Fibroblast of villous mesenchyme (primary cell): ENCODE measurements at regions not wholly inside any gene's neighbourhood (a gene's known extent, or its start where the extent isn't known, plus 50 kb on each side); places are given as distances from the start of the nearest gene placed in this dataset.

Experiments
- DNase-seq: peaks from one replicate; pipeline ENCODE4 v3.0.0-alpha.2; 2010; ENCODE audit warnings: low read depth
- H3K4me3 ChIP-seq: 2 replicates; pipeline ENCODE4 v1.5.1; 2011; ENCODE audit warnings: low read depth, mild to moderate bottlenecking, low read length
- TF ChIP-seq, protein P1 (sequence below): IDR thresholded peaks from 2 replicates; pipeline ENCODE4 v1.5.1; 2012; ENCODE audit warnings: low read depth, mild to moderate bottlenecking, low read length; ENCODE audit not compliant: insufficient read depth

DNA sequence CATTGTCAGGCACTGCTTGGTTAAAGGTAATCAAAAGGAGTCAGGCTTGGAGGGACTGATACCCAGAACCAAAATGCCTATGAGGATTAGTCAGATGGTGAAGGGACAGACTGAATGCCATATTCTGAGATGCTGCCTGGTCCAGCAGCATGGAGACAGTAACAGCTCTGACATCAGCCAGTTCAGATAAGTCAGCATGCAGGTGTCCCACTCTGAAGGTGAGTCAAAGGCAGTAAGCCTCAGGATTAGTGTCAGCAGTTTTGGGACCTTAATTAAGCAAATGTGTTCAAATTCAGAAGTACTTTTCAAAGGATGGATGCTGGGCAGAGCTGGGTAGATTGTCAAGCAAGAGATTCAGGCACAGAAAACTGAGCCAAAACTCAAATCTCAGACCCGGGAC, 198.4 kb downstream of the RPS12 start:
- TF ChIP-seq, protein P1, sequence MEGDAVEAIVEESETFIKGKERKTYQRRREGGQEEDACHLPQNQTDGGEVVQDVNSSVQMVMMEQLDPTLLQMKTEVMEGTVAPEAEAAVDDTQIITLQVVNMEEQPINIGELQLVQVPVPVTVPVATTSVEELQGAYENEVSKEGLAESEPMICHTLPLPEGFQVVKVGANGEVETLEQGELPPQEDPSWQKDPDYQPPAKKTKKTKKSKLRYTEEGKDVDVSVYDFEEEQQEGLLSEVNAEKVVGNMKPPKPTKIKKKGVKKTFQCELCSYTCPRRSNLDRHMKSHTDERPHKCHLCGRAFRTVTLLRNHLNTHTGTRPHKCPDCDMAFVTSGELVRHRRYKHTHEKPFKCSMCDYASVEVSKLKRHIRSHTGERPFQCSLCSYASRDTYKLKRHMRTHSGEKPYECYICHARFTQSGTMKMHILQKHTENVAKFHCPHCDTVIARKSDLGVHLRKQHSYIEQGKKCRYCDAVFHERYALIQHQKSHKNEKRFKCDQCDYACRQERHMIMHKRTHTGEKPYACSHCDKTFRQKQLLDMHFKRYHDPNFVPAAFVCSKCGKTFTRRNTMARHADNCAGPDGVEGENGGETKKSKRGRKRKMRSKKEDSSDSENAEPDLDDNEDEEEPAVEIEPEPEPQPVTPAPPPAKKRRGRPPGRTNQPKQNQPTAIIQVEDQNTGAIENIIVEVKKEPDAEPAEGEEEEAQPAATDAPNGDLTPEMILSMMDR: no peak
- no peak overlapping the region for H3K4me3 ChIP-seq

DNA sequence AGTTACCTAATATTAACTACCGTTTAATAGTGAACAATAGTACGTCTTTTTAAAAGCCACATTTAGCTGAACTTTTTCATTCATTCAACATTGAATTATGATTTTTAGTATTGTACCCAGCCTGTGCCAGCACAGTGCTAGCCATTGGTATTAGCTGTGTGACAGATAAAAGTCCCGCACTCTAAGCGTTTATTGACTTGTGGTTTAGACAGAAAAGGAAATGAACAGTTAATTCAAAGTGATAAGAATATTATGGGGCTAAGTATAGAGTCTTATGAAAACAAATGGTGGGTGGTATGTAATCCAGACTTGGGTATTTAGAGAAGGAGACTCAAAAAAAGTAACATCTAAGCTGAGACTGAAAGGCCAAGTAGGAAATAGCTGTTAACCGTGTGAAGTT, 202.3 kb downstream of the RPS12 start:
- DNase-seq: no peak
- H3K4me3 ChIP-seq: no peak overlapping the region
- TF ChIP-seq, protein P1: no peak

More for the DNA sequence above, 198.4 kb downstream of the RPS12 start:
- no peak for DNase-seq

DNA sequence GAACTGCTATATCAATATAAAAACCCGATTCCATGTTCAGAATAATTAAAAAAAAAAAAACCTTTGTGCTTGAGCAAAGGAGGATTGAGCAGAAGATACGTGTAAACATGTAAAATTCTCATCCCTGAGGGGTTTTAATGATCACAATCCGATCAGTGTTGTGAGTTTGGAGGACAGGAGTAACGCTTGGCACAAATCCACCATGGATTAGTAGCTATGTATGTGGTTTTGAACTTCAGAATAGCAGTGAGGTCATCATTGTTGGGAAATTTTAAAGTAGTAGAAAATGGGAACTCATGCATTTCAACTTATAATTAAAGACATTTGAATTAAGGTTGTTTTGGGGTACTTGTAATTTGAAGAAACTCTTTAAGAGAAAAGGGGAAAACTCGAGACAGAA, 203.2 kb downstream of the RPS12 start:
- TF ChIP-seq, protein P1: no peak
- H3K4me3 ChIP-seq: no peak overlapping the region
- peak; percentile 10 for DNase-seq

DNA sequence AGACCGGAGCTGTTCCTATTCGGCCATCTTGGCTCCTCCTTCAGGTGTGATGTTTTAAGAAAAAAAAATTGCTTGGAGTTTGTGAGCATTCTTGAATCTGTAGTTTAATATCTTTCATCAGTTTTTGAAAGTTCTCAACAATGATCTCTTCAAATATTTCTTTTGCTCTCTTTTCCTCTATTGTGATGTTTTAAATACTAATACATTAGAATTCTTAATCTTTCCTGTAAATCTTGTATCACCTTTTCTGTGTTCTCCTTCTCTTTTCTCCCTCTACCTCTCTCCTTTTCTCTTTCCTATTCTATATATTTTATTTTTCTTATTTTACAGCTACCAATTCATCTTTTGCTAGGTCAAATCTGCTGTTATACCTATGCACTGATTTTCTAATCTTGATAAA, 212.3 kb downstream of the RPS12 start:
- TF ChIP-seq, protein P1: no peak
- no peak for DNase-seq
- no peak overlapping the region for H3K4me3 ChIP-seq

DNA sequence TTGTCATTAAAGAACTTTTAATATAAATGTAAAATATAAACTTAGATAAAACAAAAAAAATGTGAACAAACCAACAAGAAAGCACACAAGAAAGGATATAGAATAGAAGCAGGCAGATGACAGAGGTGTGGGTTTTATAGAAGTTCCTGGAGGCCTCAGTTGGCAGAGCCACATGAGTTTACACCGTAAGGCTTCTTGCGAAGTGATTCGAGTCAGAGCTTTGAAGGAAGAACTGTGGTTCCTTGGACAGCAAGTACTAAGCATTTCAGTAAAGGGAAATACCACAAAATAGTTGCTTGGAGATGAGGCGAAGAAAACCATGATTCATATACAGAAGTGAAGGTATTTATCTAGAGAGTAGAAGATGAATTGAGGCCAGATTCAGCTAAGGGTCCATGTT, 207.9 kb upstream of the EYA4 start:
- DNase-seq: no peak
- TF ChIP-seq, protein P1: no peak
- H3K4me3 ChIP-seq: no peak overlapping the region

DNA sequence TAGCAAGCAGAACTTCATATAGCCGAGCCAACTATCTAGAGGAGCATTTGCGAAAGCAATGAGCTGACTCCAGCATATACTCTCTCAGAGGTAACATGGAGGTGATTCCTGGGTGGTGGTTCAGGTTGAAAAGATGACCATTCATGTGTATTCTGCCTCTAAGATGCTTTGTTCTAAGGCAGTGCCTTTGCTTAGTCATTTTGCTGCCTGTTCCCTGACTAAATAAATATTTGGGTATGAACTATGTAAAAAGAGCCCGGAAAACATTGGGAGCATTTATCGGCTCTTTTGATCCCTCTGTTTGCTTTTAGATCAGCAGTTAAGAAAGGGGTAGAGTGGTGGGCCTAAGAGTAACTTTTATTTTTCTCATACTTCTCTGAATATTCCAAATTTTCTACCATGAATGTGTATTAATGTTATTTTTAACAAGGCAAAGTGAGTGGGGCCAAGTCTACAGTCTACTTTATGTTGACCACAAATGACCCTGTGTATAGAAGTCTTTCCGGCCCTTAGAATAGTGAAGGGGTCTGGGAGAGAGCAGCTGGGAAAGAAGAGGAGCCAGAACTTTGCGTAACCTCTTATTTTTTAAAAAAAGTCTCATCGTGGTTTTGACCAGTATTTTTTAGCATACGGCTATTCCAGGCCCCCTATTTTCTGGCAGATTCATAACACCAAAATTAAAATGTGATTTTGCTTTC, 206.5 kb upstream of the EYA4 start:
- no peak overlapping the region for H3K4me3 ChIP-seq
- no peak for DNase-seq
- TF ChIP-seq, protein P1: no peak
